GM23338 (cell line): ENCODE measurements at regions not wholly inside any gene's neighbourhood (a gene's known extent, or its start where the extent isn't known, plus 50 kb on each side); places are given as distances from the start of the nearest gene placed in this dataset.

Source experiments
- CREB1 ChIP-seq: fragments of 250-450 bp; sonication (Bioruptor Pico); IDR thresholded peaks from 2 replicates; pipeline ENCODE4 v1.5.0; 2020; ENCODE audit warnings: low read depth, mild to moderate bottlenecking, moderate library complexity
- EZH2 ChIP-seq: fragments of 200-600 bp; sonication (generic); IDR thresholded peaks from one replicate; pipeline ENCODE4 v1.8.0; 2017; ENCODE audit warnings: antibody characterized with exemption, mild to moderate bottlenecking, low read depth; ENCODE audit not compliant: unreplicated experiment
- EZH2phosphoT487 ChIP-seq: fragments of 200-600 bp; sonication (generic); IDR thresholded peaks from one replicate; pipeline ENCODE4 v1.8.1; 2018; ENCODE audit warnings: antibody characterized with exemption; ENCODE audit not compliant: unreplicated experiment
- POLR2AphosphoS5 ChIP-seq: IDR thresholded peaks from 2 replicates; pipeline ENCODE4 v1.6.1; 2016; ENCODE audit warnings: antibody characterized with exemption, low read depth
- TF ChIP-seq, protein P1 (sequence below): IDR thresholded peaks from one replicate; pipeline ENCODE4 v1.6.1; 2018; ENCODE audit warnings: antibody characterized with exemption; ENCODE audit not compliant: unreplicated experiment
- TF ChIP-seq, protein P2 (sequence below), 2 experiments: fragments of 200-600 bp in 1 of 2; sonication (generic) in 1 of 2; conservative IDR thresholded peaks; 2 replicates each; pipeline versions ENCODE4 v1.5.1 to v1.6.1; 2016 to 2017; ENCODE audit warnings: antibody characterized with exemption in 2 of 2, low read depth in 2 of 2, mild to moderate bottlenecking in 2 of 2, moderate library complexity in 1 of 2
- TF ChIP-seq, protein P3 (sequence below): IDR thresholded peaks from 2 replicates; pipeline ENCODE4 v1.6.1; 2016; ENCODE audit warnings: antibody characterized with exemption

DNA sequence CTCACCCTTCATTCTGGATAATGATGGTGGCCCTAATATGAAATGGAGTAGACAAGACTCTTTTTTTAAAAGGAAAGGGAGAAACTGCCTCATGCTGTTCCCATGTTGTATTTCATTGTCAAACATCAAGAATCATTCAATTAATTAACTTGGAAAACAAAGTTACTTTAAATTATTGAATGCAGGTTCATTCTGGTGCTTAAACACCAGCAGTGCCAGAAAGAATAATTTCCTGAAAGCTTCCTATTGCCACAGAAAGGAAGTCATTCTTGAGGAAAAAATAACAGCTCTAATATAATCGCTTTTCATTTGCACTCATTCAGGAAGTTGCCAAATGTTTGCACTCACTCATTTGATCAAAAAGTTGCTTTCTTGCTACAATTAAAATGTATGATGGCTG lies 497.1 kb upstream of the CDH11 start:
- TF ChIP-seq, protein P1, sequence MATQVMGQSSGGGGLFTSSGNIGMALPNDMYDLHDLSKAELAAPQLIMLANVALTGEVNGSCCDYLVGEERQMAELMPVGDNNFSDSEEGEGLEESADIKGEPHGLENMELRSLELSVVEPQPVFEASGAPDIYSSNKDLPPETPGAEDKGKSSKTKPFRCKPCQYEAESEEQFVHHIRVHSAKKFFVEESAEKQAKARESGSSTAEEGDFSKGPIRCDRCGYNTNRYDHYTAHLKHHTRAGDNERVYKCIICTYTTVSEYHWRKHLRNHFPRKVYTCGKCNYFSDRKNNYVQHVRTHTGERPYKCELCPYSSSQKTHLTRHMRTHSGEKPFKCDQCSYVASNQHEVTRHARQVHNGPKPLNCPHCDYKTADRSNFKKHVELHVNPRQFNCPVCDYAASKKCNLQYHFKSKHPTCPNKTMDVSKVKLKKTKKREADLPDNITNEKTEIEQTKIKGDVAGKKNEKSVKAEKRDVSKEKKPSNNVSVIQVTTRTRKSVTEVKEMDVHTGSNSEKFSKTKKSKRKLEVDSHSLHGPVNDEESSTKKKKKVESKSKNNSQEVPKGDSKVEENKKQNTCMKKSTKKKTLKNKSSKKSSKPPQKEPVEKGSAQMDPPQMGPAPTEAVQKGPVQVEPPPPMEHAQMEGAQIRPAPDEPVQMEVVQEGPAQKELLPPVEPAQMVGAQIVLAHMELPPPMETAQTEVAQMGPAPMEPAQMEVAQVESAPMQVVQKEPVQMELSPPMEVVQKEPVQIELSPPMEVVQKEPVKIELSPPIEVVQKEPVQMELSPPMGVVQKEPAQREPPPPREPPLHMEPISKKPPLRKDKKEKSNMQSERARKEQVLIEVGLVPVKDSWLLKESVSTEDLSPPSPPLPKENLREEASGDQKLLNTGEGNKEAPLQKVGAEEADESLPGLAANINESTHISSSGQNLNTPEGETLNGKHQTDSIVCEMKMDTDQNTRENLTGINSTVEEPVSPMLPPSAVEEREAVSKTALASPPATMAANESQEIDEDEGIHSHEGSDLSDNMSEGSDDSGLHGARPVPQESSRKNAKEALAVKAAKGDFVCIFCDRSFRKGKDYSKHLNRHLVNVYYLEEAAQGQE, result no peak
- TF ChIP-seq, protein P2, sequence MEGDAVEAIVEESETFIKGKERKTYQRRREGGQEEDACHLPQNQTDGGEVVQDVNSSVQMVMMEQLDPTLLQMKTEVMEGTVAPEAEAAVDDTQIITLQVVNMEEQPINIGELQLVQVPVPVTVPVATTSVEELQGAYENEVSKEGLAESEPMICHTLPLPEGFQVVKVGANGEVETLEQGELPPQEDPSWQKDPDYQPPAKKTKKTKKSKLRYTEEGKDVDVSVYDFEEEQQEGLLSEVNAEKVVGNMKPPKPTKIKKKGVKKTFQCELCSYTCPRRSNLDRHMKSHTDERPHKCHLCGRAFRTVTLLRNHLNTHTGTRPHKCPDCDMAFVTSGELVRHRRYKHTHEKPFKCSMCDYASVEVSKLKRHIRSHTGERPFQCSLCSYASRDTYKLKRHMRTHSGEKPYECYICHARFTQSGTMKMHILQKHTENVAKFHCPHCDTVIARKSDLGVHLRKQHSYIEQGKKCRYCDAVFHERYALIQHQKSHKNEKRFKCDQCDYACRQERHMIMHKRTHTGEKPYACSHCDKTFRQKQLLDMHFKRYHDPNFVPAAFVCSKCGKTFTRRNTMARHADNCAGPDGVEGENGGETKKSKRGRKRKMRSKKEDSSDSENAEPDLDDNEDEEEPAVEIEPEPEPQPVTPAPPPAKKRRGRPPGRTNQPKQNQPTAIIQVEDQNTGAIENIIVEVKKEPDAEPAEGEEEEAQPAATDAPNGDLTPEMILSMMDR (conservative IDR thresholded peaks at IDR 0.05; ENCODE audit: low read depth in 2 of 2), result no peak
- TF ChIP-seq CREB1 (no peak), EZH2 (no peak), EZH2phosphoT487 (no peak), POLR2AphosphoS5 (no peak)
- TF ChIP-seq, protein P3, sequence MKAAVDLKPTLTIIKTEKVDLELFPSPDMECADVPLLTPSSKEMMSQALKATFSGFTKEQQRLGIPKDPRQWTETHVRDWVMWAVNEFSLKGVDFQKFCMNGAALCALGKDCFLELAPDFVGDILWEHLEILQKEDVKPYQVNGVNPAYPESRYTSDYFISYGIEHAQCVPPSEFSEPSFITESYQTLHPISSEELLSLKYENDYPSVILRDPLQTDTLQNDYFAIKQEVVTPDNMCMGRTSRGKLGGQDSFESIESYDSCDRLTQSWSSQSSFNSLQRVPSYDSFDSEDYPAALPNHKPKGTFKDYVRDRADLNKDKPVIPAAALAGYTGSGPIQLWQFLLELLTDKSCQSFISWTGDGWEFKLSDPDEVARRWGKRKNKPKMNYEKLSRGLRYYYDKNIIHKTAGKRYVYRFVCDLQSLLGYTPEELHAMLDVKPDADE, result no peak
